ENCODE measurements at regions not wholly inside any gene's neighbourhood (a gene's known extent, or its start where the extent isn't known, plus 50 kb on each side); places are given as distances from the start of the nearest gene placed in this dataset.
"Not testable (repeated sequence)": the region's sequence is repeated elsewhere in the genome, so short reads cannot be mapped to it uniquely, and the experiment has no call there.

GRCh38 chr15:28789401-28790114 is 58.9 kb downstream of the GOLGA6L7 start:
- DNase-seq, result peak; percentile 19 to 20

- not testable (repeated sequence) for DNase-seq
Observed at GRCh38 chr15:28788649-28789400, 59.6 kb downstream of the GOLGA6L7 start.

GRCh38 chr15:28788176-28788575 is 60.3 kb downstream of the GOLGA6L7 start:
- DNase-seq, result not testable (repeated sequence)

- no peak for DNase-seq
Observed at GRCh38 chr15:28786521-28786920, 61.9 kb downstream of the GOLGA6L7 start.

- DNase-seq, result not testable (repeated sequence)
Observed at GRCh38 chr15:28784347-28785163, 63.9 kb downstream of the GOLGA6L7 start.

GRCh38 chr15:28783873-28784272 is 64.6 kb downstream of the GOLGA6L7 start:
- DNase-seq, result no peak

- no peak for DNase-seq
Observed at GRCh38 chr15:28783466-28783865, 65.0 kb downstream of the GOLGA6L7 start.

- DNase-seq, result not testable (repeated sequence)
Observed at GRCh38 chr15:28778397-28778796, 66.2 kb upstream of the GOLGA8M start.

- DNase-seq, result not testable (repeated sequence)
Observed at GRCh38 chr15:28772857-28773256, 60.6 kb upstream of the GOLGA8M start.

All from stimulated activated CD4-positive, alpha-beta T cell treated with anti-CD3 and anti-CD28 coated beads, Interleukin-2, amount 100 ng/mL, for 24 hours (primary cell).